GM12878 (cell line): ENCODE measurements at regions not wholly inside any gene's neighbourhood (a gene's known extent, or its start where the extent isn't known, plus 50 kb on each side); places are given as distances from the start of the nearest gene placed in this dataset.

Experiments
- ATAC-seq: fragments of 200-7000 bp; cut with Tn5 transposase; 3 replicates; pipeline ENCODE4 v1.9.1; 2020; ENCODE audit warnings: mild to moderate bottlenecking, moderate library complexity
- BruUV-seq: library from RNA; stranded (reverse); fragments of 400-500 nt; replicated peaks from 2 replicates; lab custom pipeline; 2021; lab: Mats Ljungman, UMichigan
- CTCF ChIA-PET: fragments of 300-600 bp; sonication (Branson Sonifier 250); formaldehyde crosslinking; extraction: SDS; loops from one replicate; lab custom pipeline; 2021; ENCODE audit warnings: inconsistent platforms; lab: Yijun Ruan, JAX
- POLR2A ChIA-PET: fragments of 350-600 bp; formaldehyde crosslinking; extraction: SDS; loops from one replicate; lab custom pipeline; 2021; ENCODE audit warnings: inconsistent platforms; lab: Charles Lee
- RAD21 ChIA-PET: fragments of 300-600 bp; sonication (Branson Sonifier 250); formaldehyde crosslinking; loops from one replicate; lab custom pipeline; 2023; ENCODE audit warnings: antibody characterized with exemption; ENCODE audit not compliant: unreplicated experiment; lab: Charles Lee
- SMC1A ChIA-PET: fragments of 300-600 bp; sonication (Branson Sonifier 250); formaldehyde crosslinking; loops from one replicate; lab custom pipeline; 2023; ENCODE audit not compliant: unreplicated experiment, uncharacterized antibody; lab: Charles Lee
- DNase-seq: peaks from one replicate; pipeline ENCODE4 v3.0.0-alpha.2; 2011; ENCODE audit warnings: low read depth, low spot score
- FAIRE-seq: peaks from 3 replicates; lab custom pipeline; 2011; peaks lifted over from hg19 to GRCh38; lab: Jason Lieb, UNC
- H2AFZ ChIP-seq: 2 replicates; pipeline ENCODE4 v1.6.0; 2011; ENCODE audit warnings: low read depth, low read length, control low read depth; ENCODE audit not compliant: control insufficient read depth
- H3K27ac ChIP-seq: 2 replicates; pipeline ENCODE4 v1.5.1; 2011; ENCODE audit warnings: control low read depth; ENCODE audit not compliant: control insufficient read depth, insufficient read depth
- H3K27me3 ChIP-seq, 2 experiments: replicated peaks in 1 of 2; 2 replicates each; pipeline versions ENCODE4 v1.6.0 to v1.6.1; 2011; ENCODE audit warnings: low read length in 1 of 2; ENCODE audit not compliant: control insufficient read depth in 2 of 2, insufficient read depth in 2 of 2
- H3K36me3 ChIP-seq, 2 experiments: 2 replicates each; pipeline ENCODE4 v1.5.1; 2011; ENCODE audit warnings: low read length in 1 of 2; ENCODE audit not compliant: control insufficient read depth in 2 of 2, insufficient read depth in 2 of 2
- H3K4me1 ChIP-seq: 2 replicates; pipeline ENCODE4 v1.6.1; 2011; ENCODE audit warnings: mild to moderate bottlenecking, low read length, moderate library complexity, mixed read lengths; ENCODE audit not compliant: control insufficient read depth, insufficient read depth
- H3K4me2 ChIP-seq: 2 replicates; pipeline ENCODE4 v1.6.0; 2011; ENCODE audit warnings: control low read depth; ENCODE audit not compliant: control insufficient read depth, insufficient read depth
- H3K4me3 ChIP-seq: fragments of 200-600 bp; sonication (generic); 2 replicates; pipeline ENCODE4 v1.5.1; 2016
- H3K79me2 ChIP-seq: 2 replicates; pipeline ENCODE4 v1.6.0; 2011; ENCODE audit warnings: low read length; ENCODE audit not compliant: control insufficient read depth, insufficient read depth
- H3K9ac ChIP-seq: 2 replicates; pipeline ENCODE4 v1.8.0; 2011; ENCODE audit warnings: low read length, control low read depth, mixed read lengths; ENCODE audit not compliant: control insufficient read depth, insufficient read depth
- H3K9me3 ChIP-seq: replicated peaks from 3 replicates; pipeline ENCODE4 v1.5.1; 2011; ENCODE audit warnings: mild to moderate bottlenecking, low read length; ENCODE audit not compliant: control insufficient read depth, insufficient read depth
- H4K20me1 ChIP-seq: 2 replicates; pipeline ENCODE4 v1.6.0; 2011; ENCODE audit not compliant: control insufficient read depth, insufficient read depth
- ATF2 ChIP-seq: IDR thresholded peaks from 2 replicates; pipeline ENCODE4 v1.6.1; 2012; ENCODE audit warnings: low read length, inconsistent platforms
- ATF7 ChIP-seq: fragments of 450-650 bp; IDR thresholded peaks from 2 replicates; pipeline ENCODE4 v1.6.1; 2016; ENCODE audit warnings: low read depth, mild to moderate bottlenecking
- DPF2 ChIP-seq: fragments of 450-650 bp; IDR thresholded peaks from 2 replicates; pipeline ENCODE4 v1.6.1; 2017; ENCODE audit warnings: mild to moderate bottlenecking
- EP300 ChIP-seq, 2 experiments: fragments of 150-350 bp in 1 of 2; IDR thresholded peaks; 2 replicates each; pipeline ENCODE4 v1.6.1; 2011 to 2012; ENCODE audit warnings: low read depth in 2 of 2, low read length in 2 of 2, borderline replicate concordance in 1 of 2, improper control_type of control experiment in 1 of 2, inconsistent platforms in 1 of 2; ENCODE audit not compliant: control insufficient read depth in 1 of 2
- LARP7 ChIP-seq: fragments of 450-650 bp; IDR thresholded peaks from 2 replicates; pipeline ENCODE4 v1.6.1; 2017; ENCODE audit warnings: mild to moderate bottlenecking
- SMARCA5 ChIP-seq: fragments of 450-650 bp; IDR thresholded peaks from 2 replicates; pipeline ENCODE4 v1.6.1; 2017; ENCODE audit warnings: mild to moderate bottlenecking
- TARDBP ChIP-seq: IDR thresholded peaks from 2 replicates; pipeline ENCODE4 v1.6.1; 2016; ENCODE audit warnings: borderline replicate concordance
- TCF12 ChIP-seq: IDR thresholded peaks from 2 replicates; pipeline ENCODE4 v1.6.1; 2011; ENCODE audit warnings: low read depth, mild to moderate bottlenecking, low read length
- YBX1 ChIP-seq: fragments of 450-650 bp; IDR thresholded peaks from 2 replicates; pipeline ENCODE4 v1.6.1; 2016; ENCODE audit warnings: antibody characterized with exemption
- ZNF687 ChIP-seq: fragments of 450-650 bp; IDR thresholded peaks from 2 replicates; pipeline ENCODE4 v1.6.1; 2017; ENCODE audit warnings: mild to moderate bottlenecking, moderate library complexity
- WGBS: methylation state at CpG from one replicate; pipeline ENCODE4 v1.1.6; 2016; ENCODE audit warnings: low lambda C conversion rate; ENCODE audit not compliant: insufficient replicate concordance, insufficient coverage; ENCODE audit errors: missing lambda C conversion rate; 5-methylcytosine and 5-hydroxymethylcytosine counted together
- in situ Hi-C: fragments of 300-500 bp; cut with MboI; formaldehyde crosslinking; loops from 9 replicates; pipeline ENCODE4 v1.14.3; 2018; ENCODE audit warnings: mixed read lengths
- intact Hi-C: fragments of 100-400 bp; cut with micrococcal nuclease; formaldehyde crosslinking; loops from one replicate; pipeline ENCODE4 v1.14.2; 2022; ENCODE audit not compliant: unreplicated experiment

GRCh38 chr1:157233131-157233530 is 94.9 kb upstream of the ETV3 start (continued):
- no peak for TF ChIP-seq YBX1
- no peak for TF ChIP-seq LARP7
- TF ChIP-seq ATF7 = peak; percentile 41; the same call in 1 of the 2 replicates
- TF ChIP-seq DPF2 = no peak
- no peak for TF ChIP-seq EP300 (IDR thresholded peaks at IDR 0.05; ENCODE audit: borderline replicate concordance in 1 of 2, control insufficient read depth in 1 of 2, low read depth in 2 of 2, low read length in 2 of 2)
- no peak for TF ChIP-seq TARDBP
- TF ChIP-seq, all 136 proteins: peak for 5

- in situ Hi-C loops = no loop called here
- H3K36me3 ChIP-seq = no peaks in the 10 kb centered on the region
- no peaks in the 10 kb centered on the region for H3K4me1 ChIP-seq
- WGBS = 31% methylated on average over 4 of the region's 4 CpGs
- no peak overlapping the region for H3K9ac ChIP-seq
- H3K9me3 ChIP-seq = no peaks in the 10 kb centered on the region; the same call in 2 of the 3 replicates
- no peaks in the 10 kb centered on the region for H4K20me1 ChIP-seq
- H2AFZ ChIP-seq = no peak overlapping the region
- POLR2A ChIA-PET = interaction anchor here (0.8 to 1.3 kb wide), 2 partner anchors 8 to 136 kb away, joined by 4 to 8 read pairs; no protein-coding TSS in a partner anchor
- RAD21 ChIA-PET = no interaction called here
- H3K4me2 ChIP-seq = no peak overlapping the region
- no peaks in the 10 kb centered on the region for H3K79me2 ChIP-seq
- FAIRE-seq (no peak), ATAC-seq (no peak), DNase-seq (no peak)
- H3K27ac ChIP-seq = no peak overlapping the region
- SMC1A ChIA-PET = interaction anchor here (0.9 to 1.0 kb wide), 4 partner anchors 18 to 171 kb away, joined by 3 read pairs; no protein-coding TSS in a partner anchor
- CTCF ChIA-PET = interaction anchor here (2.3 to 2.4 kb wide), 2 partner anchors 8 to 36 kb away, joined by 8 to 9 read pairs; no protein-coding TSS in a partner anchor
- TF ChIP-seq TCF12 (no peak), SMARCA5 (no peak), ZNF687 (no peak), ATF2 (no peak)
- no peak overlapping the region for H3K4me3 ChIP-seq
- no TSS peak for BruUV-seq
- peaks cover 0 to 3% of the 10 kb centered on the region in 2 experiments; a peak in 1 of 4 replicates for H3K27me3 ChIP-seq
- intact Hi-C loops = no loop called here
Measured at GRCh38 chr1:157231846-157232525, 93.8 kb upstream of the ETV3 start.
